Esophagus muscularis mucosa (tissue), 4 donors: ENCODE measurements at regions not wholly inside any gene's neighbourhood (a gene's known extent, or its start where the extent isn't known, plus 50 kb on each side); places are given as distances from the start of the nearest gene placed in this dataset.

Experiments used
- DNase-seq: peaks from one replicate; pipeline ENCODE4 v3.0.0-alpha.2; 2017; ENCODE audit errors: extremely low spot score
- H3K27ac ChIP-seq, 4 donors: fragments of 200-600 bp; sonication (generic); replicated peaks in 1 of 4; 1 replicate in 3 of 4; 2 replicates in 1 of 4; pipeline ENCODE4 v1.5.1; 2016 to 2019; ENCODE audit warnings: mild to moderate bottlenecking in 1 of 4
- H3K27me3 ChIP-seq, 4 donors: fragments of 200-600 bp; sonication (generic); one replicate each; pipeline versions ENCODE4 v1.5.1 to v1.6.0; 2016 to 2019
- H3K36me3 ChIP-seq, 4 donors: fragments of 200-600 bp; sonication (generic); one replicate each; pipeline ENCODE4 v1.5.1; 2016 to 2019
- H3K4me1 ChIP-seq, 4 donors: fragments of 200-600 bp; sonication (generic); one replicate each; pipeline ENCODE4 v1.5.1; 2016 to 2019
- H3K4me3 ChIP-seq, 4 donors: fragments of 200-600 bp; sonication (generic); 1 replicate in 2 of 4; 2 replicates in 2 of 4; pipeline ENCODE4 v1.5.1; 2016 to 2019; ENCODE audit warnings: mild to moderate bottlenecking in 4 of 4, moderate library complexity in 1 of 4
- H3K9me3 ChIP-seq, 4 donors: fragments of 200-600 bp; sonication (generic); 1 replicate in 3 of 4; 2 replicates in 1 of 4; pipeline ENCODE4 v1.5.1; 2016 to 2019
- EP300 ChIP-seq: sonication (generic); formaldehyde crosslinking; IDR thresholded peaks from one replicate; pipeline ENCODE4 v1.6.1; 2017; ENCODE audit warnings: antibody characterized with exemption
- POLR2A ChIP-seq: fragments of 450-650 bp; IDR thresholded peaks from one replicate; pipeline ENCODE4 v1.6.1; 2017; ENCODE audit warnings: antibody characterized with exemption, moderate library complexity, mild to moderate bottlenecking, low read depth
- POLR2AphosphoS5 ChIP-seq, 2 donors: sonication (generic); formaldehyde crosslinking; IDR thresholded peaks; one replicate each; pipeline ENCODE4 v1.6.1; 2017; ENCODE audit warnings: antibody characterized with exemption in 2 of 2
- WGBS: methylation state at CpG from one replicate; pipeline ENCODE4 v1.1.5; 2018; 5-methylcytosine and 5-hydroxymethylcytosine counted together
- intact Hi-C: fragments of 100-400 bp; cut with DNase I; formaldehyde crosslinking; loops from one replicate; pipeline ENCODE4 v1.15.1; 2023
- TF ChIP-seq, protein P1 (sequence below), 3 experiments: fragments of 200-600 bp in 2 of 3; fragments of 450-650 bp in 1 of 3; sonication (generic) in 2 of 3; IDR thresholded peaks; one replicate each; pipeline ENCODE4 v1.5.1; 2017 to 2019; ENCODE audit warnings: antibody characterized with exemption in 3 of 3, mild to moderate bottlenecking in 2 of 3, moderate library complexity in 1 of 3

DNA sequence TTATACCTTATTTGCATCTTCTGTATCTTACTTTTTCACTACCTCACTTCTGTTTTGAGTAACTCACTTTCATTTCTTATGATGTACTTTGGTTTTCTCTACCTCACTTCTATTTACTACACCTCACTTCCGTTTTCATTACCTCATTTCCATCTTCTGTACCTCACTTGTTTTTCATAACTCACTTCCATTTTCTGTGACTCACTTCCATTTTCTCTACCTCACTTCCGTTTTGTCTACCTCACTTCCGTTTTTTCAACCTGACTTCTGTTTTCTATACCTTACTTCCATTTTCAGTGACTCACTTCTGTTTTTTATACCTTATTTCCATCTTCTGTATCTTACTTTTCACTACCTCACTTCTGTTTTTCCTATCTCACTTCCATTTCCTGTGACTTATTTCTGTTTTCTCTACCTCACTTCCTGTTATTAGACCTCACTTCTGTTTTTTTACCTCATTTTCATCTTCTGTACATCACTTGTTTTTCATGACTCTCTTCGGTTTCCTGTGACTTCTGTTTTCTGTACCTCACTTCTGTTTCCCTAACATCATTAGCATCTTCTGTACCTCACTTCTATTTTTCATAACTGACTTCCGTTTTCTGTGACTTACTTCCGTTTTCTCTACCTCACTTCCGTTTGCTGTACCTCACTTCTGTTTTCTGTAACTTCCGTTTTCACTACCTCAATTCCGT is 493.1 kb upstream of the AKR1E2 start:
- no peak overlapping the region for H3K27ac ChIP-seq
- H3K4me3 ChIP-seq: no peak overlapping the region
- H3K4me1 ChIP-seq: peaks cover 0 to 10% (median 3%) of the 10 kb centered on the region in 4 donors
- 91% methylated on average over 9 of the region's 9 CpGs for WGBS
- no peak for TF ChIP-seq POLR2AphosphoS5 (IDR thresholded peaks at IDR 0.05)
- no peak for DNase-seq
- H3K27me3 ChIP-seq: no peaks in the 10 kb centered on the region
- no peaks in the 10 kb centered on the region for H3K9me3 ChIP-seq
- intact Hi-C loops: no loop called here
- no peaks in the 10 kb centered on the region for H3K36me3 ChIP-seq

DNA sequence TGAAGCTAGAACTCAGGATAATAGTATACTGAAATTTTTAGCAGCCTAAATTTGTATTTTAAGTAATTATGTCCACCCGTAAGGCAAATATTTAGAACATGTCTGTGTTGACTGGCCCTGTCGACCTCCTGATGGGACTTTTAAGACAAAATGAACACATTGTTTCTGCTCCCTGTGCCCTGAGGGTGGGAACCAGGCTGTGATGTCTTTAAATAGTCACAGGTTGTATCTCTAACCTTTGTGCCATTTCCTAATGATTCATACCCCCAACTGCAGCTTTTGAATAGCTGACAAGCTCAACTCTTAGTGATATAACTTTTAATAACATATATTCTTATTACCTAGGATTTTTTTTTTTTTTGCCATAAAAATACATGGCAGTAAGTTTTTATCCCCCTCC is 494.9 kb upstream of the AKR1E2 start:
- intact Hi-C loops: no loop called here
- 59% methylated on average over 2 of the region's 2 CpGs for WGBS
- Histone ChIP-seq H3K9me3 (no peaks in the 10 kb centered on the region), H3K4me1 (peaks cover 0 to 10% (median 3%) of the 10 kb centered on the region in 4 donors), H3K36me3 (no peaks in the 10 kb centered on the region), H3K27ac (no peak overlapping the region), H3K4me3 (no peak overlapping the region), H3K27me3 (no peaks in the 10 kb centered on the region)
- DNase-seq: no peak
- TF ChIP-seq EP300 (no peak), POLR2A (no peak)
- TF ChIP-seq, protein P1, sequence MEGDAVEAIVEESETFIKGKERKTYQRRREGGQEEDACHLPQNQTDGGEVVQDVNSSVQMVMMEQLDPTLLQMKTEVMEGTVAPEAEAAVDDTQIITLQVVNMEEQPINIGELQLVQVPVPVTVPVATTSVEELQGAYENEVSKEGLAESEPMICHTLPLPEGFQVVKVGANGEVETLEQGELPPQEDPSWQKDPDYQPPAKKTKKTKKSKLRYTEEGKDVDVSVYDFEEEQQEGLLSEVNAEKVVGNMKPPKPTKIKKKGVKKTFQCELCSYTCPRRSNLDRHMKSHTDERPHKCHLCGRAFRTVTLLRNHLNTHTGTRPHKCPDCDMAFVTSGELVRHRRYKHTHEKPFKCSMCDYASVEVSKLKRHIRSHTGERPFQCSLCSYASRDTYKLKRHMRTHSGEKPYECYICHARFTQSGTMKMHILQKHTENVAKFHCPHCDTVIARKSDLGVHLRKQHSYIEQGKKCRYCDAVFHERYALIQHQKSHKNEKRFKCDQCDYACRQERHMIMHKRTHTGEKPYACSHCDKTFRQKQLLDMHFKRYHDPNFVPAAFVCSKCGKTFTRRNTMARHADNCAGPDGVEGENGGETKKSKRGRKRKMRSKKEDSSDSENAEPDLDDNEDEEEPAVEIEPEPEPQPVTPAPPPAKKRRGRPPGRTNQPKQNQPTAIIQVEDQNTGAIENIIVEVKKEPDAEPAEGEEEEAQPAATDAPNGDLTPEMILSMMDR (IDR thresholded peaks at IDR 0.05): no peak

DNA sequence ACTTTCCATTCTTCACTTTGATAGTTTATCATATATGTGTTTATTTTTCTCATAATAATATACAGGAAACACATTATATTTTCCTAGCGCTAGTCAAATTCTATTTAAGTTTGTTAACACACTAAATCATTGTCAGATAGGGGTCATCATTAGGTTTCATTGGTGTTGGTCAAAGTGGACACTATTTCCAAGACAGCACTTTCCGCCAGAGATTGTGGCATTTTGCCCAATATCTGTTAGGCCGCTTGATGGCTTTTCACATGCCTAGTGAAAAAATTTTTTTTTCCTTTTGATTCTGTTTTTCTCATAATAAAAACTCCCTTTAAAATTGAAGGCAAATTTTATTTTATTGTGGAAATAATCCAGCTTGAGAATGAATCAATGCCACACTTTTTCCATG is 495.4 kb upstream of the AKR1E2 start:
- H3K9me3 ChIP-seq: no peaks in the 10 kb centered on the region
- 87% methylated on average over 3 of the region's 3 CpGs for WGBS
- TF ChIP-seq POLR2A: no peak
- no peak for TF ChIP-seq POLR2AphosphoS5 (IDR thresholded peaks at IDR 0.05)
- TF ChIP-seq EP300: no peak
- TF ChIP-seq, protein P1 (IDR thresholded peaks at IDR 0.05): no peak
- no peak overlapping the region for H3K27ac ChIP-seq
- no peaks in the 10 kb centered on the region for H3K36me3 ChIP-seq
- H3K27me3 ChIP-seq: no peaks in the 10 kb centered on the region
- intact Hi-C loops: no loop called here
- no peak overlapping the region for H3K4me3 ChIP-seq
- DNase-seq: no peak
- H3K4me1 ChIP-seq: peaks cover 0 to 10% (median 3%) of the 10 kb centered on the region in 4 donors

DNA sequence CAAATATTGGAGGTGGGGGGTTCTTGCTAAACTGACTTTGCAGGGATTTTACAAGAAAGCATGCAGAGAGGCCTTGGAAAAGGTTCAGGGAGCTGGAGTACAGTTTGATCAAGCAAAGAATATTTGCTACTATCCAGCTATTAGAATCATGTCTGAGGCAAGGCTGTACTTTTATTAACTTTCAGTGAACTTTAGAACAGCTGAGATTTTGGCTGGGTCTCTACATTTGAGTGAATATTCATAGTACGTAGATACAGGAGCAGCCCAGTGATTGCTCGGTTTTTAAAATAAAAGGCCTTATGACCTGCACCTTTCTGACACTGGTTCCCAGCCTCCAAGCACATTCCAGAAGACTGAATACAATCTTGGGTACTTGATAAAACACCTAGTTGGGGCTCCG is 496.8 kb upstream of the AKR1E2 start:
- H3K4me3 ChIP-seq: no peak overlapping the region
- TF ChIP-seq, protein P1 (IDR thresholded peaks at IDR 0.05): no peak
- TF ChIP-seq POLR2A (no peak), EP300 (no peak)
- no peaks in the 10 kb centered on the region for H3K36me3 ChIP-seq
- H3K27me3 ChIP-seq: no peaks in the 10 kb centered on the region
- no peaks in the 10 kb centered on the region for H3K9me3 ChIP-seq
- H3K4me1 ChIP-seq: no peaks in the 10 kb centered on the region
- WGBS: 79% methylated on average over 3 of the region's 3 CpGs
- no peak for DNase-seq
- intact Hi-C loops: no loop called here
- H3K27ac ChIP-seq: no peak overlapping the region

DNA sequence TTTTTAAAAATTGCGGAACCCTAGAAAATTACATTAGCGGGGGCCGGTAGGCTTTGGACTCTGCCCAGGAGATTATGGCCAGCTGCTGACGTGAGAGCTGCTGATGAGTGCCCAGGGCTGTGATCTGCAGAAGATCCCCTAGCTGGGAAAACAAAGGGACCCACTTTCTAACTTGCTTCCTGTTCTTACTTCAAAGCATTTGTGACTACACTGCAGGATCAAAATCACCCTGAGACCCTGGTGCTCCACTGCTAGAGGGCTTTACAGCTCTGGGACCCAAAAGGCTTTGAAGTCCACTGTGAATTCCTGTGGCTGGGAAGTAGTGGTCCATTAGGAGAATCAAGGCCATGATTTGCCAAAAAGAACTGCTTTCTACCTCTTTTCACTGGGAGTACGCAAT is 499.4 kb upstream of the AKR1E2 start:
- Histone ChIP-seq H3K27ac (no peak overlapping the region), H3K9me3 (no peaks in the 10 kb centered on the region), H3K36me3 (no peaks in the 10 kb centered on the region), H3K4me1 (no peaks in the 10 kb centered on the region), H3K4me3 (no peak overlapping the region), H3K27me3 (no peaks in the 10 kb centered on the region)
- TF ChIP-seq POLR2AphosphoS5 (IDR thresholded peaks at IDR 0.05): no peak
- no peak for DNase-seq
- intact Hi-C loops: no loop called here
- WGBS: 95% methylated on average over 5 of the region's 5 CpGs

DNA sequence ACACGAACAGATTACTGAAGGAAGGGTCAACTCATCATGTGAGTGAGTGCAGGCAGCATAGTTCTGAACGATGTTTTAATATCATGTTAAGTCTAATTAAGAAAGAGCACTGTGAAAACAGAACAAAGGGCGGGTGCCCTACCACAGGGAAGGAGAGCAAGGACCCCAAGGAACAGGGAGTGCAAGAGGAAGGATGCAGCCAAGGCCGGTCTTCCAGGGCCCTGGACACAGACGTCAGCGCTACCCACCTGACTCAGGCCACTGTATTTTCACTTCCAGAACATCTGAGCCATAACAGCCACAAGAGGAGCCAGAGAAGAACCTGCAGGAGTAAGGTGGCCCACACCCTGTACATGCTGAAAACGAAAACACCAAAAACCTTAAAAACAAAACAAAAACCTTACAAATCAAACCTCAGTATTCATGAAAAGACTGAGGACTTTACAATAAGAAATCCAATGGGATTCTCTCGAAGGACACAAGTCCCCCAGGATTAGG is 506.1 kb upstream of the AKR1E2 start:
- Histone ChIP-seq H3K4me1 (peaks cover 0 to 15% (median 7%) of the 10 kb centered on the region in 4 donors), H3K36me3 (no peaks in the 10 kb centered on the region), H3K27ac (no peak overlapping the region), H3K27me3 (no peaks in the 10 kb centered on the region), H3K9me3 (no peaks in the 10 kb centered on the region), H3K4me3 (no peak overlapping the region)
- WGBS: 97% methylated on average over 8 of the region's 8 CpGs
- DNase-seq: no peak
- intact Hi-C loops: no loop called here
- TF ChIP-seq EP300 (no peak), POLR2AphosphoS5 (IDR thresholded peaks at IDR 0.05) (no peak), POLR2A (no peak)
- TF ChIP-seq, protein P1 (IDR thresholded peaks at IDR 0.05): no peak
